ENCODE measurements at regions not wholly inside any gene's neighbourhood (a gene's known extent, or its start where the extent isn't known, plus 50 kb on each side); places are given as distances from the start of the nearest gene placed in this dataset.

GRCh38 chr10:128617532-128617931 is 491.3 kb upstream of the MKI67 start:
- Histone ChIP-seq H4K20me1 (ENCODE audit: control insufficient read depth, insufficient read depth, low read depth, low read length) (no peaks in the 10 kb centered on the region), H3K4me1 (ENCODE audit: control insufficient read depth, low read length) (no peaks in the 10 kb centered on the region), H3F3A (ENCODE audit: control insufficient read depth, insufficient read depth) (no peaks in the 10 kb centered on the region), H3K4me2 (ENCODE audit: low read length) (no peak overlapping the region), H3K79me2 (ENCODE audit: control insufficient read depth, low read length) (no peaks in the 10 kb centered on the region), H3K9me3 (ENCODE audit: control insufficient read depth, insufficient read depth, low read length) (no peaks in the 10 kb centered on the region), H3K9me2 (replicated peaks; ENCODE audit: control insufficient read depth, low read length) (no peaks in the 10 kb centered on the region), H3K36me3 (ENCODE audit: control insufficient read depth, low read length) (no peaks in the 10 kb centered on the region), H3K27ac (ENCODE audit: low read depth, low read length) (no peak overlapping the region), H3K27me3 (ENCODE audit: control insufficient read depth, low read length) (no peaks in the 10 kb centered on the region), H3K4me3 (ENCODE audit: low read length) (no peak overlapping the region)
- TF ChIP-seq CTCF (IDR thresholded peaks at IDR 0.05; ENCODE audit: low read depth, low read length, poor library complexity, severe bottlenecking) = no peak
- TF ChIP-seq EZH2phosphoT487 (IDR thresholded peaks at IDR 0.05; ENCODE audit: borderline replicate concordance, low read length) = no peak

- Histone ChIP-seq H3K27ac (ENCODE audit: low read depth, low read length) (no peak overlapping the region), H3K9me3 (ENCODE audit: control insufficient read depth, insufficient read depth, low read length) (no peaks in the 10 kb centered on the region), H3K4me3 (ENCODE audit: low read length) (no peak overlapping the region), H3K27me3 (ENCODE audit: control insufficient read depth, low read length) (no peaks in the 10 kb centered on the region), H3K79me2 (ENCODE audit: control insufficient read depth, low read length) (no peaks in the 10 kb centered on the region), H4K20me1 (ENCODE audit: control insufficient read depth, insufficient read depth, low read depth, low read length) (no peaks in the 10 kb centered on the region), H3K4me2 (ENCODE audit: low read length) (no peak overlapping the region), H3K9me2 (replicated peaks; ENCODE audit: control insufficient read depth, low read length) (no peaks in the 10 kb centered on the region), H3K36me3 (ENCODE audit: control insufficient read depth, low read length) (no peaks in the 10 kb centered on the region), H3F3A (ENCODE audit: control insufficient read depth, insufficient read depth) (no peaks in the 10 kb centered on the region), H3K4me1 (ENCODE audit: control insufficient read depth, low read length) (no peaks in the 10 kb centered on the region)
- TF ChIP-seq EZH2phosphoT487 (IDR thresholded peaks at IDR 0.05; ENCODE audit: borderline replicate concordance, low read length) (no peak), CTCF (IDR thresholded peaks at IDR 0.05; ENCODE audit: low read depth, low read length, poor library complexity, severe bottlenecking) (no peak)
These were observed 496.5 kb upstream of the MKI67 start for GRCh38 chr10:128622706-128623105.

GRCh38 chr10:128623776-128624175 is 497.6 kb upstream of the MKI67 start:
- no peak for TF ChIP-seq EZH2phosphoT487 (IDR thresholded peaks at IDR 0.05; ENCODE audit: borderline replicate concordance, low read length)
- TF ChIP-seq CTCF (IDR thresholded peaks at IDR 0.05; ENCODE audit: low read depth, low read length, poor library complexity, severe bottlenecking) = no peak
- Histone ChIP-seq H3K4me1 (ENCODE audit: control insufficient read depth, low read length) (no peaks in the 10 kb centered on the region), H3K27ac (ENCODE audit: low read depth, low read length) (no peak overlapping the region), H3K79me2 (ENCODE audit: control insufficient read depth, low read length) (no peaks in the 10 kb centered on the region), H4K20me1 (ENCODE audit: control insufficient read depth, insufficient read depth, low read depth, low read length) (no peaks in the 10 kb centered on the region), H3K36me3 (ENCODE audit: control insufficient read depth, low read length) (no peaks in the 10 kb centered on the region), H3K9me2 (replicated peaks; ENCODE audit: control insufficient read depth, low read length) (no peaks in the 10 kb centered on the region), H3K4me2 (ENCODE audit: low read length) (no peak overlapping the region), H3K4me3 (ENCODE audit: low read length) (no peak overlapping the region), H3F3A (ENCODE audit: control insufficient read depth, insufficient read depth) (no peaks in the 10 kb centered on the region), H3K9me3 (ENCODE audit: control insufficient read depth, insufficient read depth, low read length) (no peaks in the 10 kb centered on the region), H3K27me3 (ENCODE audit: control insufficient read depth, low read length) (no peaks in the 10 kb centered on the region)

All from DOHH2 (cell line).